DND-41 (cell line): ENCODE measurements at regions not wholly inside any gene's neighbourhood (a gene's known extent, or its start where the extent isn't known, plus 50 kb on each side); places are given as distances from the start of the nearest gene placed in this dataset.

Experiments used
- ATAC-seq: fragments of 200-7000 bp; cut with Tn5 transposase; 3 replicates; pipeline ENCODE4 v1.9.1; 2021; ENCODE audit warnings: low read depth; ENCODE audit not compliant: insufficient read depth
- DNase-seq: peaks from one replicate; pipeline ENCODE4 v3.0.0-alpha.2; 2020
- H2AFZ ChIP-seq: 2 replicates; pipeline ENCODE4 v1.6.0; 2012; ENCODE audit warnings: low read depth, low read length
- H3K27ac ChIP-seq: 2 replicates; pipeline ENCODE4 v1.5.1; 2012; ENCODE audit warnings: low read length, inconsistent platforms
- H3K27me3 ChIP-seq: fragments of 200-600 bp; sonication (generic); 2 replicates; pipeline ENCODE4 v1.6.0; 2012; ENCODE audit warnings: low read length, mild to moderate bottlenecking, inconsistent platforms; ENCODE audit not compliant: insufficient read depth, poor library complexity
- H3K36me3 ChIP-seq: 2 replicates; pipeline ENCODE4 v1.5.1; 2012; ENCODE audit warnings: low read length, inconsistent platforms; ENCODE audit not compliant: insufficient read depth
- H3K4me1 ChIP-seq: 2 replicates; pipeline ENCODE4 v1.5.1; 2012; ENCODE audit warnings: mild to moderate bottlenecking, low read length; ENCODE audit not compliant: insufficient read depth
- H3K4me2 ChIP-seq: 2 replicates; pipeline ENCODE4 v1.6.0; 2012; ENCODE audit warnings: mild to moderate bottlenecking, moderate library complexity, low read length, inconsistent platforms; ENCODE audit not compliant: insufficient read depth
- H3K4me3 ChIP-seq, 2 experiments: fragments of 200-600 bp in 1 of 2; shearing (Covaris generic) in 1 of 2; 2 replicates each; pipeline ENCODE4 v1.5.1; 2012 to 2016; ENCODE audit warnings: inconsistent platforms in 2 of 2, low read length in 2 of 2, mild to moderate bottlenecking in 2 of 2, low read depth in 1 of 2, moderate library complexity in 1 of 2
- H3K79me2 ChIP-seq: 2 replicates; pipeline ENCODE4 v1.6.0; 2012; ENCODE audit warnings: low read length, inconsistent platforms; ENCODE audit not compliant: insufficient read depth
- H3K9ac ChIP-seq: 2 replicates; pipeline ENCODE4 v1.6.0; 2012; ENCODE audit warnings: low read depth, mild to moderate bottlenecking, inconsistent platforms, low read length, moderate library complexity
- H3K9me3 ChIP-seq: 2 replicates; pipeline ENCODE4 v1.5.1; 2012; ENCODE audit warnings: low read length, moderate library complexity, mild to moderate bottlenecking, inconsistent platforms; ENCODE audit not compliant: insufficient read depth, severe bottlenecking
- H4K20me1 ChIP-seq: 2 replicates; pipeline ENCODE4 v1.6.0; 2012; ENCODE audit warnings: low read length; ENCODE audit not compliant: insufficient read depth
- CTCF ChIP-seq: IDR thresholded peaks from 2 replicates; pipeline ENCODE4 v1.5.1; 2012; ENCODE audit warnings: borderline replicate concordance, low read length, moderate library complexity, mild to moderate bottlenecking; ENCODE audit not compliant: poor library complexity, severe bottlenecking; ENCODE audit errors: extremely low read depth
- EZH2 ChIP-seq: IDR thresholded peaks from 3 replicates; pipeline ENCODE4 v1.6.1; 2012; ENCODE audit warnings: borderline replicate concordance, low read depth, mild to moderate bottlenecking, moderate library complexity, low read length, inconsistent platforms; ENCODE audit not compliant: severe bottlenecking

DNA sequence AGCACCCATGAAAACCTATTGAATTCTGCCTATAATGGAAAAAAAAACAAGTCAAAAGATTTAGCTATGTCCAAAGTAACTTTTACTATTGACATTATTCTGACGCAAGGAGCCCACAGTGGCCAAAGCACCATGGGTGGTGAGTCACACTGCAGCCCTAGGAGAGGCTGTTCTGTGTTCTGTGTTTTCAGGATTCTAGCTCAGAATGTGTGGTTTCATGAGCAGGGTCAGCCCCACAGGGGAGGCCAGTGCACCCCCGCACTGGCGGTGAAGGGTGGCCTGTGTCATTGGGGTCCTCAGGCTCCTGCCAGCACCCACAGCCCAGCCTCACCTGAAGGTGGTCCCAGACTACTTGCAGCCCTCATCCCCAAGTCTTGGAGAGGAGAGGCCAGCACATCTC is 112.2 kb downstream of the BRD1 start:
- Histone ChIP-seq H3K9ac (no peak overlapping the region), H3K4me1 (no peaks in the 10 kb centered on the region), H3K79me2 (no peaks in the 10 kb centered on the region), H2AFZ (no peak overlapping the region), H3K9me3 (no peaks in the 10 kb centered on the region), H4K20me1 (peaks cover 7% of the 10 kb centered on the region), H3K27ac (no peak overlapping the region), H3K36me3 (no peaks in the 10 kb centered on the region), H3K4me2 (no peak overlapping the region), H3K27me3 (no peaks in the 10 kb centered on the region), H3K4me3 (no peak overlapping the region)
- DNase-seq (no peak), ATAC-seq (no peak)
- TF ChIP-seq EZH2 (no peak), CTCF (no peak)

DNA sequence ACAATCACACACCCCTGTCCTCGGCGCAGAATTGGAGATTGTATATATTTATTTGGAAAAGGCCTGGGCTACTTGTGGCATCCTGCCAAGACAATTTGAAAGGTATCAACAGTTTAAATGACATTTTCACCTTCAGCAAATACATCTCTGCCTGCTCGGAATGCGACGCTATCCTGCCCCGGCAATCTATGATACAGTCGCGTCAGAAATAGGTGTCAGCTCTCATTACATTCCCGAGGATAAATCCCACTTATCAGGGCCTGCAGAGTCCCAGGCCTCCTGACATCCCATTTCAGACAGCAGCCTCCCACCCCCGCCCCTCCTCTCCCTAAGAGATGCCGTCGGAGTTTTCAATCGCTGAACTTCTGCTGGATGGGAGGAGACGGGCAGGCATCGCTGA is 114.7 kb downstream of the BRD1 start:
- no peaks in the 10 kb centered on the region for H3K27me3 ChIP-seq
- TF ChIP-seq CTCF, result no peak
- no peak for TF ChIP-seq EZH2
- no peaks in the 10 kb centered on the region for H3K9me3 ChIP-seq
- H3K4me2 ChIP-seq, result no peak overlapping the region
- no peaks in the 10 kb centered on the region for H4K20me1 ChIP-seq
- ATAC-seq (no peak), DNase-seq (no peak)
- H3K27ac ChIP-seq, result no peak overlapping the region
- H3K9ac ChIP-seq, result no peak overlapping the region
- H3K36me3 ChIP-seq, result no peaks in the 10 kb centered on the region
- H3K79me2 ChIP-seq, result no peaks in the 10 kb centered on the region
- H3K4me3 ChIP-seq, result no peak overlapping the region
- H2AFZ ChIP-seq, result no peak overlapping the region
- H3K4me1 ChIP-seq, result no peaks in the 10 kb centered on the region

DNA sequence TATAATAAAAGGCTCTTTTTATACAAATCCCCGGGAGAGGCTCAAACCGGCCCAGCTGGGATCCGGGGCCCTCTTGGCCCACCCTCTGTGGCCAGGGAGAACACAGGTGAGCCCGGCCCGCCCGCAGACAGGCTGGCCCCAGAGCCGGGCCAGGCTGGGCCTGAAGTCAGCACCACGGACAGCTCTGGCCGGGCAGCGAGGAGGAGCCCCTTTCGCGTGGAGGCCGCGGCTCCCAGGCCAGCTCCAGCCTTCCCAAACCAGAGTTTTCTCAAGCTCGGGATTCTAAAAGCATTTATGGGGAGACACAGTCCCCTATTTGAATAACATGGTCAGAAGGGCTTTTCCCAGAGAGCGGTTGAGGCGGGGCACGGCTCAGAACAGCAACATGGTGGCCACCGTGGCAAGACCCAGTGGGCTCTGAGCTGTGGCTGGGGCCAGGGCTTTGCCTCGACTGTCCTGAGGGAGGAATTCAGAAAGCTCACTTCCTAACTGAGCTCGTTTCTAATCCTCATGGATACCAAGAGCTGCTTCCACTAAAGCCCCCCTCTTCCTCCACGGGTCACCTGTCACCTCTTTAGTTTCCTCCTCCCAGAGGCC is 115.4 kb downstream of the BRD1 start:
- H3K27ac ChIP-seq, result no peak overlapping the region
- no peaks in the 10 kb centered on the region for H3K9me3 ChIP-seq
- H4K20me1 ChIP-seq, result no peaks in the 10 kb centered on the region
- ATAC-seq (peak; percentile 61; the same call in 2 of the 3 replicates), DNase-seq (peak; percentile 17)
- H3K4me1 ChIP-seq, result no peaks in the 10 kb centered on the region
- no peak overlapping the region for H2AFZ ChIP-seq
- H3K27me3 ChIP-seq, result no peaks in the 10 kb centered on the region
- H3K4me2 ChIP-seq, result no peak overlapping the region
- no peak overlapping the region for H3K9ac ChIP-seq
- no peak overlapping the region for H3K4me3 ChIP-seq
- no peaks in the 10 kb centered on the region for H3K79me2 ChIP-seq
- TF ChIP-seq CTCF (no peak), EZH2 (no peak)
- no peaks in the 10 kb centered on the region for H3K36me3 ChIP-seq

GRCh38 chr22:49710746-49711145 is 116.9 kb downstream of the BRD1 start:
- no peaks in the 10 kb centered on the region for H3K79me2 ChIP-seq
- H3K4me2 ChIP-seq, result no peak overlapping the region
- no peaks in the 10 kb centered on the region for H3K9me3 ChIP-seq
- no peak for DNase-seq
- no peak overlapping the region for H3K9ac ChIP-seq
- ATAC-seq, result no peak
- no peaks in the 10 kb centered on the region for H4K20me1 ChIP-seq
- TF ChIP-seq CTCF (no peak), EZH2 (no peak)
- H3K27me3 ChIP-seq, result no peaks in the 10 kb centered on the region
- no peaks in the 10 kb centered on the region for H3K36me3 ChIP-seq
- H3K4me3 ChIP-seq, result no peak overlapping the region
- no peak overlapping the region for H2AFZ ChIP-seq
- H3K4me1 ChIP-seq, result no peaks in the 10 kb centered on the region
- no peak overlapping the region for H3K27ac ChIP-seq
